Sciatic nerve (tissue), 2 donors: ENCODE measurements at regions not wholly inside any gene's neighbourhood (a gene's known extent, or its start where the extent isn't known, plus 50 kb on each side); places are given as distances from the start of the nearest gene placed in this dataset.
"Not testable (repeated sequence)": the region's sequence is repeated elsewhere in the genome, so short reads cannot be mapped to it uniquely, and the experiment has no call there.

ENCODE experiments used
- ATAC-seq: fragments of 200-7000 bp; cut with Tn5 transposase; one replicate; pipeline ENCODE4 v1.9.1; 2020; ENCODE audit warnings: mild to moderate bottlenecking, moderate library complexity
- DNase-seq: peaks from one replicate; pipeline ENCODE4 v3.0.0-alpha.2; 2020; ENCODE audit warnings: low spot score
- intact Hi-C: fragments of 100-400 bp; cut with DNase I; formaldehyde crosslinking; loops from one replicate; pipeline ENCODE4 v1.14.2; 2022
- donor health status: DM: no; HTN: no; CAD: no.
- donor health status: DM: no; HTN: no; CAD: no.

DNA sequence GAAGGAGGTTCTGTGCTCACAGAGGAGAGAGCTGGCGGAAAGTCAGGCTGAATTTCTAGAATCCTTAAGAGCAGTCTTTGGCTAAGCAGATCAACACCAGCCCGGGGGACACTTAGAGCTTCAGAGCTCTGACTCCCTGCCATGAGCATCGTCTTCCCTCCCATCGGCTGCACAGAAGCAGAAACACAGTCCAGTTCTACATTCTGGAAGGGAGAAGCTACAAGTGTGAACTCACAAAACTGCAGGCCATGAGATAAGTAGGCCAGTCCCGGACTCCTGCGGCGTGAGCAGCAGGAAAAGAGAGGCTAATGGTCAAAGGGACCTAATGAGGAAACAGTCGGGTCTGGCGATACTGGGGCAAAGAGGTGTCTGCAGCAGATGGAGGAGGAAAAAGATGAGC lies 211.5 kb downstream of the DHX15 start:
- ATAC-seq (peak; percentile 43), DNase-seq (no peak)
- intact Hi-C loops = no loop called here

DNA sequence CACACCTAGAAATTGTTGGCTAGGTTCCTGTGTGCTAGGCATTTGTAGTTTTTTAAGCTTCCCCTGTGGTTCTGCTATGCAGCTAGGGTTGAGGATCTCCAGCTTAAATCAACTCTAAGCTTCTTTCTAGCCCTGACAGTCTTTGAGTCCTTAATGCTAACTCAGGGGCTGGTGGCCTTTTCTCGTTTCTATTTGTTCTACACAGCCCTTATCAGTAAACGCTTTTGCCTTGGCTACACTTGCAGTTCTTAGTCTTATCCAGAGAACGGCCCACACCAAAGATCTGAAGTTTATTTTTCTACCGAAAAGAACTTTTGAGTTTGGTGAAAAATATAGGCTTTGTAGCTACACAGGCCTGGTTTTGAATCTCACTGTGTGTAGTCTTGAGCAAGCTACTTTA lies 212.0 kb downstream of the DHX15 start:
- no peak for DNase-seq
- no peak for ATAC-seq
- intact Hi-C loops = no loop called here

DNA sequence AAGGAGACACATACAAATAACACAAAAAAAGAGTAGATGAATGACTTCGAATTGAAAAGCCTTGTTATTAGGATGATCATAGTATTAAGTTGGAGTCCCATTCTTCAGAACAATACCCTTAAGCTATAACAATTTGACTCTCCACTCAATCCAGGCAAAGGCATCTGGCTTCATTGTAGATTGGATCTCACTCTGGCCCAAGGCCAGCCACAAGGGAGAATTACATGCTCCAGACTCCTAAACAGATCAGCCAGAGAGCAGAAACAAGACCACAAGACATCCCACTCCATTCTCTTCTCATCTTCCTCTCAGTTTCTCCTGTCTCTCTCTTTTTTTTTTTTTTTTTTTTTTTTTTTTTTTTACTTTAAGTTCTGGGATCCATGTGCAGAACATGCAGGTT lies 213.9 kb downstream of the DHX15 start:
- intact Hi-C loops = no loop called here
- ATAC-seq = no peak

DNA sequence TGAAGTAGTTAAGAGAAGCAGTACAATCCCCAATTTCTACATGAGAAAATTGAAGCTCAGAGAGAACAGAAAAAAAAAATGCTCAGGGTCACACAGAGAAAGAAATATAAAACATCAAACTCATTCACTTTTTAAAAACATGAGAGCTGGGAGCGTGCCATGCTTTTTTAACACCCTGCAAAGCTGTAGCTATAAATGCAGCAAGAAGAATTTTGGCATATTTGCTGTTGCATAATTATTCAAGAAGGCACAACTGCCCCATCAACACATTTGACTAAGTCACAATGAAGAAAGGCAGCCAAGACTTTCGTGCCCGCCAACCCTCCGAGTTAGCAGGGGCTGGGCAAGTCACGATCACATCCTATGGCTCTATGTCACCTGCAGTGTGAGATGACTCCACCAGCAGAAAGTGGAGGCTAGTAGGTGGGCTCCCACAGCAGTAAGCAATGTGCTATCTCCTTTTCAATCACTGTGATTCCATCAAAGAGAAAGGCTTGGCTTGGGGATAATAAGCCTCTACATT lies 214.8 kb downstream of the DHX15 start:
- intact Hi-C loops = no loop called here
- ATAC-seq (no peak), DNase-seq (no peak)

More for the DNA sequence above, 213.9 kb downstream of the DHX15 start:
- DNase-seq = no peak

DNA sequence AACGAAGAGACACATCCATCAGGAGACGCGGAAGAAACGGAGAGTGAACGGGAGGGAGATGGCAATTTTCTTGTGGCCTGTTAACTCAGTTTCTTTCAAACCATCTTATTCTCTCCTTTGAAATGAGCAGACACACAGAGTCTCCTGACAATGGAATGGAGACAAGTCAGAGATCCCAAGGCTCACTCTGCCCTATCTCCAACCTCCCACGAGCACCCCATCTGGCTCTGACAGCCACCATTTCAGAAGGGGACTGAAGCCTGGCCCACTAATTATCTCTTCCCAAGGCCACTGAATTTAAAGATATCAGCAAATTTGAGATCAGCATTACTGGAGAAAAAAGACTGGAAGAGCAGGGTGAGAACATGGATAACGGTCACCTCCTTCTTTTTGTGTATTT lies 215.6 kb downstream of the DHX15 start:
- no peak for DNase-seq
- intact Hi-C loops = no loop called here
- no peak for ATAC-seq

DNA sequence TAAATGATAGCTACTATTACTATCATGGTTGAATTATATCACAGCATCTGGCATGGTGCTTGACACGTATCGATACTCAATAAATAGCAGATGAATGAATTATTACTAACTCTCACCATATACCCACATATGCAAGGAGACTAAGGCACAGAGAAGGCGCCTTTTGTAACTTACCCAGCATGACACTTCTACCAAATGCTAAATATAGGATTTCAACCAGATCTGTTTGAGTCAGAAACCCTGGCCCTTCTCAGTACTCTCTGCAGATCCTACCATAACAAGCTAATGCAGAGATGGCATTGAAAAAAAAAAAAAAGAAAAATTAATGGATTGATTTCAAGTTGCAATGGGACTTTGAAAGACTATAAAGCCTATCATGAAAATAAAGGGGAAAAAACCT lies 219.5 kb downstream of the DHX15 start:
- intact Hi-C loops = no loop called here
- DNase-seq (no peak), ATAC-seq (no peak)

DNA sequence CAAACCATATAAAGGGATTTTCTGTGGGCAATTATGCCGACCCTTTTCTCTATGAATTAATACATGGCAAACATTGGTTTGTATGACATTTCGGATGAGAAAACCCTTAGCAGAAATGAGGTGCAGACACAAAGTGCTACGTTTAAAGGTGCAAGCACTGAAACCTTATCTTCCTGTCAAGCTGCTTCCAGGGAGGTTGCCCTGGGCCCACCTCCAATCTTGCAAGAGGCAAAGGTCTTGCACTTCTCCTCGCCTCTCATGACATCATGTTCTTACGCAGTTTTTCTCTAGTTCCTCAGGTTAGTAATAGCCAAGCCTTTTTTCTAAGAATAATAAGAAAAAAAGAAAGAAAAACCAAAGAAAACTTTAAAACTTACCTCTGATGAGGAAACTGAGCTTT lies 220.1 kb downstream of the DHX15 start:
- intact Hi-C loops = no loop called here
- ATAC-seq (no peak), DNase-seq (no peak)

DNA sequence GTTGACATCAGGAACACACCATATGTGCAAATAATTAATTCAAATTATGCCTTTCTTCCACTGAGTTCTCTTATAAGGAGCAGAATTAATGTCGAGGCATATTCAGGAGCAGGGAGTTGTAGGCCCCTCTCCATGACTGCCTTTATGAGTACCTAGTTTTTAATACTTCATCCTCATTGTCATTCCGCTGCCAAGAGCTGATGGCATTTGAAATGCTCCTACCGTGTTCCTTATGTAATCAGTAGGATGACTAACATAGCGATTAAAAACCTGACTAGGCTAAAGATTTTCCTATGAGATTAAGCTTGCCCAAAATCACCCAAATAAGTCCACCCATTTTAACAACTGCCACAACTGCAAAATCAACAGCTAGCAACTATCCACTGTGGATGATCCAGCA lies 220.6 kb downstream of the DHX15 start:
- no peak for DNase-seq
- intact Hi-C loops = no loop called here
- ATAC-seq = no peak

DNA sequence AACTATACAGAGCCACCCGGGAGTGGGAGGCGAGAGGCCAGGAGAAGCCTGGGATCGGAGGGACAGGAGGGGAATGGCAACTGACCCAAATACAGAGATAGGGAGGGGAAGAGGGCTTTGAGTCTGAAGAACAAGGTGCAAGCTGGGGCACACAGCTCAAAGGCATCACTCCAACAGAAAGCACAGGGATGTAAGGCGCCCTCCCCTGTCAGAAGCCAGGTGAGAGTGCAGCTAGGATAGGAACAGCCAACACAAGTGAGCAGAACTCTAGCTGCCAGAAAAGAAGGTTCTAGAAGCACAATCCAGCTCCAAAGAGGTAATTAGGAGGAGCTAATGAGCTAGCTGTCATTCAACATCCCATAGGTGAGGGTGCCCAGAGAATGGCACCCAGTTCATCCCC lies 232.2 kb downstream of the DHX15 start:
- intact Hi-C loops = no loop called here
- DNase-seq (no peak), ATAC-seq (no peak)

DNA sequence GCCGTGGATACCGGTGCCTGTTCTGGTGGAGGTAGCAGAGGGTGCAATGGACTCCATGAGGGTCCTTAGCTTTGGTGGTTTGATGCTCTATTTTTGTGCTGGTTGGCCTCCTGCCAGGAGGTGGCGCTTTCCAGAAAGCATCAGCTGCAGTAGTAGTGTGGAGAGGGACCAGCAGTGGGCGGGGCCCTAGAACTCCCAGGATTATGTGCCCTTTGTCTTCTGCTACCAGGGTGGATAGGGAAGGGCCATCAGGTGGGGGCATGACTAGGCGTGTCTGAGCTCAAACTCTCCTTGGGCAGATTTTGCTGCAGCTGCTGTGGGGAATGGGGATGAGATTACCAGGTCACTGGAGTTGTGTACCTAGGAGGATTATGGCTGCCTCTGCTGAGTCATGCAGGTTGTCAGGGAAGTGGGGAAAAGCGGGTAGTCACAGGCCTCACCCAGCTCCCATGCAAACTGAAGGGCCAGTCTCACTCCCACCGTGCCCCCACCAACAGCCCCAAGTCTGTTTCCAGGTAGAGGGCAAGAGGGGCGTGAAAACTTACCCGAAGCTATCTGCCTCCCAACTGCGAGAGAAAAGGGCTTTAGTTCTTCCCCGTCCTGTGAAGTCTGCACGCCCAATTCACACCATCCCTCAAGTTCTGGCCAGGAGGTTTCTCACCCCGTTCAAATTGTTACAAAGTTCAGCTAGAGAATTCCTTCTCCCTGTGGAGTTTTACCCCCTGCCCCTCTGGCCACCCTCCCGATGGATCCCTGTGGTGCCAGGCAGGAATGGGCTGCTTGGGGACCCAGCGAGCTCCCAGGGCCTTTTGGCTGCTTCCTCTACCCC lies 235.0 kb downstream of the DHX15 start:
- ATAC-seq, intact Hi-C loops: not testable (repeated sequence)

DNA sequence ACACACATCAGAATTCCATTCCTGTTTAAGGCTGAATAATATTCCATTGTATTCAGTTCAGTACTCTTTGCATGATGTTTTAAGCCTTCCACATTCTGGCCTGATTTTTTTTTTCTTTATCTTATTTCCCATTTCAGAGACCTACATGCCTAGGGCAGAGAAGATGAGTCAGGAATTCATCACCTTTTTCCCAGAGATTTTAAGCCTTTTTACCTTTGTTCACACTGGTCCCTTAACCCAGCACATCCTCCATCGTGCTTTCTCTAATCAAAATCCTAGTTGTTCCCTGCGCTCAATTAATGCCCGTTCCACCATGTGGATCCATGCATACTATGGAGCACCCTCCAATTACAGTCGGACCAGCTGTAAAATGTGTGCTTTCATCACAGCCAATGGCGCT lies 245.1 kb downstream of the DHX15 start:
- ATAC-seq (no peak), DNase-seq (no peak)
- intact Hi-C loops = no loop called here

More for the DNA sequence above, 235.0 kb downstream of the DHX15 start:
- DNase-seq = not testable (repeated sequence)

DNA sequence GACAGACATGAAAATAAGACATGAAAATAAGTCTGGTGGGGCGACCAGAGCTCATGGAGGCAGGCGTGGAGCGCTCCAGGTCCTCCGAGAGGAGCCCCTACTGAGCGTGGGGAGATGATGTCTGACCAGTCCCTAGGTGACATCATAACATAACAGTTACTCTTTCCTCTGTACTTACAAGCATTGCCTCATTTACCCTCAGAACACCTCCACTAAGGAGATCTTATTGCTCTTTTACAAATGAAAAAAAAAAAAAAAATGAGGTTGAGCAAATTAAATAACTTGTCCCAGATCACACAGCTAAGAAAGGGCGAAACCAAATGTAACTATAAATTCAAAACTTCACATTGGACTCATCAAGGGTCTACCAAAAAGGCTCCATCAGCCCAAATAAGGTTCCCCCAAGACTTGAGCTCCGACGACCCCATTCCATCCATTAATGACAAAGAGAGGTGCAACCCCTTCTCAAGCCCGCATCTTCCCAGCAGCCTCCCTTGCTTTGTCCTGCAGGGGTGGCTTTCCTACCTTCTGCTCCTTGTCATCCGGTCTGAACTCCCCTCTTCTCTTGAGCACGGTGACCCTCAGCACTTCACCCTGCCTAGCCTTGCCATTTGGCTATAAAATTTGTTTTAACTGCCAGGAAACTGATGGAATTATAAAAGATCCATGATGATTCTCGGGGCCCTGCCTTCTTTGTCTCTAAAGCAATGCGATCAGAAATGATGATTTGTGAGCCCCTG lies 246.7 kb downstream of the DHX15 start:
- intact Hi-C loops = no loop called here
- DNase-seq = no peak
- ATAC-seq = no peak

DNA sequence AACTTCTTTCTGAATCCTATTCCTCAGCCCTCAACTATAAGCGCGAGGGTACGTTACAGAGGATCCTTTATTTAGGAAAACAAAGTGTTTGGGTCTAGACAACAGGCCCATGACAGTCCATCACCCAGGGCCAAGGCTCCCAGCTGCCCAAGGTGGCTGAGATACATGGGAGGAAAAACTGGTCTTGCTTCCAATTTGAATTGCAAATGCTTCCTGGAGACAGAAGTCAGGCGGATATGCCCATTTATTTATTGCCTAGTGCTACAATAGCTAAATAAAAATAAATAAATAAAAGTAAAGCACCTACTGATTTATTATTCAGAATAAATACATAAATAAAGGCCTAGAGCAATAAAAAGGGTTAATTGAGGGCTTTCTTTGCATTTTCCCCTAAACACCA lies 248.7 kb downstream of the DHX15 start:
- DNase-seq (no peak), ATAC-seq (no peak)
- intact Hi-C loops = no loop called here

DNA sequence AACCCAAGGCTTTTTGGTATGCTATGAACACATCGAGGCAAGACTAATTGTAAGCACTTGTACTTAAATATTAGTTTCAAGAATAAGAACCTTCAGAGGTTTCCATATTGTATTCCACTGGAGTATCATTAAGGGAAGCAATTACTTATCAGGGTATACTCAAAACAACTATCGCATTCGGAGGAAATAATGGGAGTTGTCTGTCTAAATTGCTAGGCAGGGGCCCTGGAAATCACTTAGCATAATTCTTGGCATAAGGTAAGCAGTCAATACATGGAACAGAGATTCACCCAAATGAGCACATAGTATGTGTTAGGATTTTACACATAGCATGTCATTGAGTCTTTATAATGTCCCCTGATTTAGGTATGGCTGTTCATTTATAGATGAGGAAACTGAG lies 249.4 kb downstream of the DHX15 start:
- intact Hi-C loops = no loop called here
- ATAC-seq = no peak
- no peak for DNase-seq

DNA sequence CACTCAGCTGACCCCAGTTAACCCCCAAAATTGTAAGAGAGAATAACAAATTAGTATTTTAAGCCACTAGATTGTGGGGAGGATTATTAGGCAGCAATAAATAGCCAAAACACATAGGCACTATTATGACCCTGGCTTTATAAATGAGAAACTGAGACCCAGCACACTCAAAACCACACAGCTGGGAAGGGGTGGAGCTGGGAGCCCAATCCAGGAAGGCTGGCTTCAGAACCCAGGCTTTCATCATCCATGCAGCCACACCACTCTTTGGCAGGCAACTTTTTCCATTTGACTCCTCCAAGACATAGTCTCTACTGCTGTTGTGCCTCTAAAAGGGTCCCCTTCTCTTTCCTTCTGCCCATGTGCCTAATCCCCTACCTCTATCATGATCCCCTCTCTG lies 253.8 kb downstream of the DHX15 start:
- DNase-seq = no peak
- peak; percentile 87 for ATAC-seq
- intact Hi-C loops = no loop called here

DNA sequence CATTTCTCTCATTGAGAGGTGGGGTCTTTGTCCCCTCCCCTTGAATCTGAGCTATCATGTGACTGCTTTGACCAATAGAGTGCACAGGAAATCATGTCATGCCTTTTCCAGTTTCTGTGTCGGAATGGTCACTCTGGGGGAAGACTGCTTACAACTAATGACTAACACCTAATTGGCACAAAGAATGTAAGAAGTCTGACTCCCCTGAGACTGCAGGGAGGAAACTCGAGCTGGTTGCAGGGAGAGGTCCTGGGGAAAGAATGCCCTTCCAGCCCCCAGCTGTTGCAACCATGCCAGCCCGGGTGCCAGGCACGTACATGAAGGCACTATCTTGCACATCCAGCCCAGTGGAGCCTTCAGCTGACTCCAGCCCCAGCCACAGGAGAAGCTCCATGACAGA lies 254.2 kb downstream of the DHX15 start:
- peak; percentile 20 for ATAC-seq
- no peak for DNase-seq
- intact Hi-C loops = no loop called here

DNA sequence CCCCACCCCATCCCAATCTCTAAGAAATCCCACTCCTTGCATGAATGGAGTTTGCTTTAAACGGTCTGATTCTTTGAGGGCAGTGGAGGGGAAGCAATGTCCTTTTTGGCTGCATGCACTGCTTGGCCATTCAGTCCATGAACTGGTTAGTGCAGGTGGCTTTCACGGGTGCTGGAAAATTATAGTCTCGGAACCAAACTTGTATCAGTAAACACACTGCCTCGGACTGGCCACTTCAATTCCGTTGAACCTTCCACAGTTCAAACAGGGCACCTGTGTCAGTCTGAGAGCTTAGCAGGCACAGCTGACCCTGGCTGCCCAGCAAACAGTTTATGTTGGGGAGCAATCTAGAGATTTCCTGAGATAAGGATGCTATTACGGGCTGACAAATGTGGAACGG lies 255.6 kb downstream of the DHX15 start:
- DNase-seq = no peak
- no peak for ATAC-seq
- intact Hi-C loops = no loop called here

DNA sequence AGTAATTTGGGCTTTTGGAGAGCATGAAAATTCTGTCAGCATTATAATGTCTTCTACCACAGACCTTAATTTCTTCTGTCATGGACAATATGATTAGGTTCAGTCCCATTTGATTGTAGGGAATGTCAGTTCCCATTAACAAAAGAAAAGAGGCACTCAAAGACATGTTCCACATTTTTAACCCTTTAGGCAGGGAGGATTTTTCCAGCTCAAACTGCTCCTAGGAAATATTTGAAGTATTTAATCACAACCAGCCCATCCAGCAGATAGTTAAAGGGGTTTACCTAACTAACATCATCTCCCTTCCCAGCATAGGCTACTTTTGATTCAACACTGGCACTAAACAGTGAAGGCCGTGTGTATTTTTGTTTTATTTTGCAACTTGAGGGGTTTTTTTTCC lies 256.0 kb downstream of the DHX15 start:
- intact Hi-C loops = no loop called here
- no peak for ATAC-seq

DNA sequence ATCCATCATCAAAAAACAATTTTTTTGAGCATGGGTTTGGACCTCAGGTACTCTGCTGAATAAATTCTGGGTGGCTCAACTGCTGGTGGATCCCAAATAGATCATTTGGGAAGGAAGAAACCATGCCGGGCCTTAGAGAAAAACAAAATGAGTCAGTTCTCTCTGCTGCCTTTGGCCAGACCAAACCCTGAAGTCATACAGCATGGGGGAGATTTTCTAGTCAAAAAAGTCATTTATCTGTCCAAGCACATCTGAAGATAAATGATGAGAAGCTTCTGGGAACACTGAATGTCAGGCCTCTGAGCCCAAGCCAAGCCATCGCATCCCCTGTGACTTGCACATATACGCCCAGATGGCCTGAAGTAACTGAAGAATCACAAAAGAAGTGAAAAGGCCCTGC lies 261.4 kb downstream of the DHX15 start:
- DNase-seq (no peak), ATAC-seq (peak; percentile 70)
- intact Hi-C loops = no loop called here

More for the DNA sequence above, 256.0 kb downstream of the DHX15 start:
- DNase-seq = no peak

DNA sequence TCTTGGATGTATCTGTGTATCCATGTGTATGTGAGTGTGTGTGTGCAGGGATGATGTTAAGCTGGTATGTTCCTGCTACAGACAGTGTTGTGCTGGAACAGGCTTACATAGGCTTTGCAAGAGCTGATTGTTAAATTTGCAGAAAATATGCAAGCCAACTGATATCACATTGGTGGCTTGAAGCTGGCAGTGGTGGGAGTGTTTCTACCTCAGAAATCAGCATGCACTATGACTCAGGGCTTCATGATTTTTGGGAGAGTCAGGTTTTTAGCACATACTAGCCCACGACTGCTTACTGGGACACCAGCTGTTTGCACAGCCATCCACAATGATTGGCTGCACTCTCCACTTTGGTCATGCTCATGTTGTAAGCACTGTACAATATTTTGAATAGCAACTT lies 261.8 kb downstream of the DHX15 start:
- intact Hi-C loops = no loop called here
- DNase-seq = no peak
- peak; percentile 70 for ATAC-seq
